Jurkat, Clone E6-1 (cell line): ENCODE measurements at regions not wholly inside any gene's neighbourhood (a gene's known extent, or its start where the extent isn't known, plus 50 kb on each side); places are given as distances from the start of the nearest gene placed in this dataset.

ENCODE experiments used
- DNase-seq: peaks from one replicate; pipeline ENCODE4 v3.0.0-alpha.2; 2011; ENCODE audit warnings: low read depth, low spot score
- H3K4me3 ChIP-seq: 2 replicates; pipeline ENCODE4 v1.5.1; 2011; ENCODE audit warnings: mild to moderate bottlenecking, low read length, control low read depth, moderate library complexity

- DNase-seq, result no peak
- no peak overlapping the region for H3K4me3 ChIP-seq
Measured at GRCh38 chr6:84492241-84493165, 265.1 kb upstream of the CEP162 start.

GRCh38 chr6:84489598-84489997, 262.2 kb upstream of the CEP162 start:
- no peak overlapping the region for H3K4me3 ChIP-seq
- DNase-seq, result no peak

GRCh38 chr6:84486526-84486925, 259.1 kb upstream of the CEP162 start:
- no peak for DNase-seq
- no peak overlapping the region for H3K4me3 ChIP-seq

GRCh38 chr6:84469144-84469543, 241.7 kb upstream of the CEP162 start:
- DNase-seq, result no peak
- no peak overlapping the region for H3K4me3 ChIP-seq

- no peak overlapping the region for H3K4me3 ChIP-seq
- DNase-seq, result no peak
Measured at GRCh38 chr6:84467296-84467695, 239.9 kb upstream of the CEP162 start.

GRCh38 chr6:84466511-84466910, 239.1 kb upstream of the CEP162 start:
- DNase-seq, result no peak
- H3K4me3 ChIP-seq, result no peak overlapping the region

GRCh38 chr6:84464471-84464870, 237.0 kb upstream of the CEP162 start:
- no peak overlapping the region for H3K4me3 ChIP-seq
- DNase-seq, result no peak

GRCh38 chr6:84462698-84463097, 235.3 kb upstream of the CEP162 start:
- DNase-seq, result no peak
- H3K4me3 ChIP-seq, result no peak overlapping the region

GRCh38 chr6:84461461-84461860, 234.0 kb upstream of the CEP162 start:
- DNase-seq, result no peak
- no peak overlapping the region for H3K4me3 ChIP-seq

- no peak for DNase-seq
- no peak overlapping the region for H3K4me3 ChIP-seq
Measured at GRCh38 chr6:84460491-84460890, 233.0 kb upstream of the CEP162 start.

- DNase-seq, result no peak
- no peak overlapping the region for H3K4me3 ChIP-seq
Measured at GRCh38 chr6:84459401-84459800, 232.0 kb upstream of the CEP162 start.

GRCh38 chr6:84458271-84458670, 230.8 kb upstream of the CEP162 start:
- H3K4me3 ChIP-seq, result no peak overlapping the region
- no peak for DNase-seq

- no peak for DNase-seq
- H3K4me3 ChIP-seq, result no peak overlapping the region
Measured at GRCh38 chr6:84457276-84457675, 229.8 kb upstream of the CEP162 start.

GRCh38 chr6:84456803-84457202, 229.4 kb upstream of the CEP162 start:
- H3K4me3 ChIP-seq, result no peak overlapping the region
- no peak for DNase-seq

- H3K4me3 ChIP-seq, result no peak overlapping the region
- DNase-seq, result no peak
Measured at GRCh38 chr6:84455511-84456029, 228.1 kb upstream of the CEP162 start.

- no peak for DNase-seq
Measured at GRCh38 chr6:84453499-84453898, 226.1 kb upstream of the CEP162 start.

GRCh38 chr6:84450018-84450417, 222.6 kb upstream of the CEP162 start:
- DNase-seq, result no peak
- H3K4me3 ChIP-seq, result no peak overlapping the region

More at GRCh38 chr6:84453499-84453898, 226.1 kb upstream of the CEP162 start:
- no peak overlapping the region for H3K4me3 ChIP-seq

GRCh38 chr6:84449220-84449619, 221.8 kb upstream of the CEP162 start:
- no peak overlapping the region for H3K4me3 ChIP-seq
- no peak for DNase-seq

GRCh38 chr6:84448331-84448730, 220.9 kb upstream of the CEP162 start:
- no peak for DNase-seq
- H3K4me3 ChIP-seq, result no peak overlapping the region

- no peak for DNase-seq
- no peak overlapping the region for H3K4me3 ChIP-seq
Measured at GRCh38 chr6:84447651-84448050, 220.2 kb upstream of the CEP162 start.

GRCh38 chr6:84445068-84445467, 217.6 kb upstream of the CEP162 start:
- H3K4me3 ChIP-seq, result no peak overlapping the region
- no peak for DNase-seq
